ENCODE measurements at regions not wholly inside any gene's neighbourhood (a gene's known extent, or its start where the extent isn't known, plus 50 kb on each side); places are given as distances from the start of the nearest gene placed in this dataset.

DNA sequence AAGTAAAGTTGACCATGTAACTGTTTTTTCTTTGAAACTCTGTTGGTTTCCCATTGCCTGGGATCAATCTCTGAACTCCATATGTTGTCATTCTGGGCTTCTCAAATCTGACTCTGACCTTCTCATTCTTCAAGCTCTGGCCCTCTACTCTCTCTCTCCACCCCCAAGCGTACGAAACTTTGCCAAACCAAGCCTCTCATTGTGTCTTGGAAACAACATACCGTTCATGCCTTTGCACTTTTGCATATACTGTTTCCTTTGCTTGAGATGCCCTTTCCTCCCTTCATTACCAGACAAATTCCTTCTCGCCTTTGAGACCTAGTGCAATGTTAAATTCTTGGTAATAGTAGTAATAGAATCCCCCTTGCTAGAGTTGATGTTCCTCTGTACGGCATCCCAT, 113.7 kb downstream of the OLFM4 start:
- TF ChIP-seq, protein P1, sequence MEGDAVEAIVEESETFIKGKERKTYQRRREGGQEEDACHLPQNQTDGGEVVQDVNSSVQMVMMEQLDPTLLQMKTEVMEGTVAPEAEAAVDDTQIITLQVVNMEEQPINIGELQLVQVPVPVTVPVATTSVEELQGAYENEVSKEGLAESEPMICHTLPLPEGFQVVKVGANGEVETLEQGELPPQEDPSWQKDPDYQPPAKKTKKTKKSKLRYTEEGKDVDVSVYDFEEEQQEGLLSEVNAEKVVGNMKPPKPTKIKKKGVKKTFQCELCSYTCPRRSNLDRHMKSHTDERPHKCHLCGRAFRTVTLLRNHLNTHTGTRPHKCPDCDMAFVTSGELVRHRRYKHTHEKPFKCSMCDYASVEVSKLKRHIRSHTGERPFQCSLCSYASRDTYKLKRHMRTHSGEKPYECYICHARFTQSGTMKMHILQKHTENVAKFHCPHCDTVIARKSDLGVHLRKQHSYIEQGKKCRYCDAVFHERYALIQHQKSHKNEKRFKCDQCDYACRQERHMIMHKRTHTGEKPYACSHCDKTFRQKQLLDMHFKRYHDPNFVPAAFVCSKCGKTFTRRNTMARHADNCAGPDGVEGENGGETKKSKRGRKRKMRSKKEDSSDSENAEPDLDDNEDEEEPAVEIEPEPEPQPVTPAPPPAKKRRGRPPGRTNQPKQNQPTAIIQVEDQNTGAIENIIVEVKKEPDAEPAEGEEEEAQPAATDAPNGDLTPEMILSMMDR (IDR thresholded peaks at IDR 0.05), result no peak
- no peak overlapping the region for H3K27ac ChIP-seq
- DNase-seq (ENCODE audit: low spot score), result no peak
- H3K4me3 ChIP-seq, result no peak overlapping the region

DNA sequence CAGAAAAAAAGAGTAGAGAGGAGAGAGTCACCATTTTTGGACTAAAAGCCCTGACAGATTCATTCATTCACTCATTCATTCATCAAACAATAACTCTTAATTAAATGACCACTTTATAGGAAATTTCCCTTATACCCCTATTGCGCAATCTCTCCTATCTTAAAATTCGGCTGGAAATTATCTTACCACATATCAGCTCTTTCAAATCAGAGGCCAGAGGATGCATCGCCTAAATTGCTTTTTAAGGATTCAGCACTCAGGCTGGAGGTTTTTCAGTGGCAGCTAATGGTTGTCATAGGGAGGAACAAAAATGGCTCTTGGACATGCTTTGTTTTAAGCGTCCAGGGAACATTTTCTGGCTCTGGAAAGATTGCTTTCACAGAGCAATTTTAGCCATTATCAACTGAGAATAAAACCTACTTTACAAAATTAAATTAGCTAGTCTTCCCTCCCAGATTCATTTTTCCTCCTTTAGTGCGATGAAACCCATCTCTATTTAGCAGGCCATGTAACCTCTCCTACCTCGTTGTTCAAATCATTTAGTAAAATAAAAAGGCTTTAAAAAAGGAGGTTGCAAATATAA, 115.2 kb downstream of the OLFM4 start:
- no peak overlapping the region for H3K4me3 ChIP-seq
- no peak for DNase-seq (ENCODE audit: low spot score)
- no peak overlapping the region for H3K27ac ChIP-seq
- TF ChIP-seq, protein P1 (IDR thresholded peaks at IDR 0.05), result no peak

DNA sequence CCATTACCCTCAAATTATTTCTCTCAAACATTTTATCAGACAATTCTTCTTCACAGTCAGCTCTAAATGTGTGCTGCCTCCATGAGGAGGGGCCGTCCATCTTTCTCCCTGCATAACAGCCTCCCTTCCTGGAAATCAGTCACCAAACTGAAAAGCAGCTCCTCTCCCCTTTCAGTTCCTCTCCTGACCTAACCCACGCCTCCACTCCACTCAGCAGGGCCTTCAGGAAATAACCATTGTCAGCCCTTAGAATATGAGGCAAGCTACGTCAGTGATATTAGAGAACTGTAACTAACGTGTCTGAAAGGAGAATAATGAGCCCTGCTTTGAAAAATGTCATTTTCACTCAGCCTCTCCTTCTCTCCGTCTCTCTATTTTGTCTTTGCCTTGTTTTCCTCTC, 116.2 kb downstream of the OLFM4 start:
- DNase-seq (ENCODE audit: low spot score), result no peak
- Histone ChIP-seq H3K4me3 (no peak overlapping the region), H3K27ac (no peak overlapping the region)
- TF ChIP-seq, protein P1 (IDR thresholded peaks at IDR 0.05), result no peak

DNA sequence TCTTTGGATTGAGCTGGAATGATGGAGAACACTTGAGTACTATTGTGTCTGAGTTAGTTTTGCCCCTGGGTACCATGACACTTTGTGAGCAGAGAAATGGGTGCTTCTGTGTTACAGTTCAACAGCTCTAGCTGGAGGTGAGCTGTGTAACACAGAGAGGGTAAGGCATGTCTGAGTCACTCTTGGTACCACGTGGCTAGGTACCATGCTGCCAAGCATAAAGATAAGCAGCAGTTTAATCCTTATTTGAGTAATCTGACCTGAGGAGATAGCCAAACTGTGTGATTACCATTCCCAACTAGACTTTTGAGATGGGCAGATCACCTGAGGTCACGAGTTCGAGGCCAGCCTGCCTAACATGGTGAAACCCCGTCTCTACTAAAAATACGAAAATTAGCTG, 122.0 kb downstream of the OLFM4 start:
- DNase-seq (ENCODE audit: low spot score), result no peak

DNA sequence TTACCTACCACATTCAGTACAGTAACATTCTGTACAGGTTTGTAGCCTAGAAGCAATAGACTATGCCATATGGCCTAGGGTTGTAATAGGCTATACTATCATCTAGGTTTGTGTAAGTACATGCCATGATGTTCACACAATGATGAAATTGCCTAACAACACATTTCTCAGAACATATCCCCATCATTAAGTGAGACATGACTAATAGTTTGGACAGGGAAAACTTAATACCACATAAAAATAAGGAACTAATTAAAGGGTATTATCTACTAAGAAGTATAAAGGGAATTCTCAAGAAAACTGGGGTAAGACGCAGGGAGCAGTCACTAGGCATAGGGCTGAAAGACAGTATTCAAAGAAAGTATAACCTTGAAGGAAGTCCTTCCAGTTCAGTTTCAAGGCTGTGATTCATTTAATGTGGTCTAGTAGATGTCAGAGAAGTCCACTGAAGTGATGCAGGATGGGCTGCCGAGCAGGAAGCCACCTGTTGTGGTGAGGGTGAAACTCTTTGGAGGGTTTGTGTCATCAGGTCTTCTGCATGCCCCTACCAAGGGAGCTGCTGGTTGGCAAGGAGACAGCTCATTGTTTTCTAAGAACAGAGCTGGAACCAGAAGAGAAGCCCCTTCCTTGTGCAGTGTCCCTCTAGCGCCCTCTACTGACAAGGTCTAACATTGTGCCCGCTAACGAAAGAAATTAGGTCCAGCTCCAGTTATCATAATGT, 122.9 kb downstream of the OLFM4 start:
- Histone ChIP-seq H3K4me3 (no peak overlapping the region), H3K27ac (no peak overlapping the region)
- TF ChIP-seq, protein P1 (IDR thresholded peaks at IDR 0.05), result peak; percentile 25
- DNase-seq (ENCODE audit: low spot score), result no peak

More for the DNA sequence above, 122.0 kb downstream of the OLFM4 start:
- no peak overlapping the region for H3K27ac ChIP-seq
- TF ChIP-seq, protein P1 (IDR thresholded peaks at IDR 0.05), result no peak
- no peak overlapping the region for H3K4me3 ChIP-seq

DNA sequence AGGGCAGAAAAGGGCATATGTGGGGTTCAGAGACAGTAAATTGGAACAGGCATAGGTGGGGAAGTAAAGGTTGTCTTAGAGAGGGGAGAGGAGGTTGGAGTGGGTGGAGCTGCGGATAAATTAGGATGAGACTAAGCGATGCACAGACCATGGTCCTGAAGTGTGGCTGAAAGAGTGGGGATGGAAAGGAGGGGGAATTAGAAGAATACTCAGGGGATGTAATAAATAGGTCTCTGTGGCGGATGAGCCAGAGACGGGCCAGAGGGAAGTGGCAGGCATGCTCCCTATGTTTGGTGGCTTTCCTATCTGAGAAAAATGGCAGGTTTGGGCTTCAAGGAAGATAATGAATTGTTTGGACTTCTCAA, 123.4 kb downstream of the OLFM4 start:
- no peak for DNase-seq (ENCODE audit: low spot score)
- Histone ChIP-seq H3K4me3 (no peak overlapping the region), H3K27ac (no peak overlapping the region)
- TF ChIP-seq, protein P1 (IDR thresholded peaks at IDR 0.05), result no peak

DNA sequence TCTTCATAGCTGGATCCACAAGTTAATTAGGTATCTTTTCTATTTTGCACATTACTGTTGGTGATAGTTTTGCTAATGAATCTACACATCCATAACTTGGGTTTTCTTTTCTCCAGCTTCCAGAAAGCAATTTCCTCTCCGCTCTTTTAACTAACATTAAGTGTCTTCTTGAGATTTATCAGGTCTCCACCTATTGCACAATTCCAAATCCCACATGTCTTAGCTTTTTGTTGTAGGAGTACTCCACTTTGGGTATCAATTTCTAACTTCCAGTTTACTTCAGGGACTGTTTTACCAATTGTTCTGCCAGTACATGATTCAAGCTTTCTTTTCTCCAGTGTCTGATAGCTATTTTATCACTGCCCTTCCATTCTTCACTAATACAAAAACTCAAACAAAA, 129.6 kb downstream of the OLFM4 start:
- TF ChIP-seq, protein P1 (IDR thresholded peaks at IDR 0.05), result no peak
- DNase-seq (ENCODE audit: low spot score), result no peak
- Histone ChIP-seq H3K4me3 (no peak overlapping the region), H3K27ac (no peak overlapping the region)
